ENCODE measurements at regions not wholly inside any gene's neighbourhood (a gene's known extent, or its start where the extent isn't known, plus 50 kb on each side); places are given as distances from the start of the nearest gene placed in this dataset.

GRCh38 chr1:233844692-233845091, 59.8 kb upstream of the SLC35F3 start:
- Mint-ChIP-seq H3K4me3 (no peak overlapping the region), H3K4me1 (ENCODE audit: low read depth in 2 of 2) (no peaks in the 10 kb centered on the region), H3K27ac (no peak overlapping the region), H3K9me3 (no peaks in the 10 kb centered on the region), H3K27me3 (peaks cover 0 to 16% of the 10 kb centered on the region in 2 donors), H3K36me3 (ENCODE audit: insufficient read depth) (no peaks in the 10 kb centered on the region)
- ATAC-seq (replicated peaks) = no peak
- no peak for DNase-seq
